ENCODE measurements at regions not wholly inside any gene's neighbourhood (a gene's known extent, or its start where the extent isn't known, plus 50 kb on each side); places are given as distances from the start of the nearest gene placed in this dataset.

DNA sequence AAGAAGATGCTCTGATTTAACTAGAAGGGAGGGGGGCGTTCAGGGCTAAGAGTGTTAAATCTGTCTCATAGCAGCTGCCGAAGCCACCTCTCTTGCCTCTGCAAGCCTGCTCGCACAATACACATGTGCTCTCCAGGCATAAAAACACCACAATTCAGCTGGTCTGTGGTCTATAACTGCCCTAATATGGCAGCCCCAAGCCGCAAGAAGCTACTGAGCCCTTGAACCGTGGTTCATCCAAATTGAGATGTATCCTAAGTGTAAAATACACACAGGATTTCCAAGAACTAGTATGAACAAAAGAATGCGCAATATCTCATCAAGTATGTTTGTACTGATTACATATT, 70.8 kb upstream of the FGFR2 start:
- Histone ChIP-seq H2BK120ac (ENCODE audit: low read depth, low read length) (no peak overlapping the region), H3K9me3 (ENCODE audit: control insufficient read depth, insufficient read depth, low read length) (peaks cover 8% of the 10 kb centered on the region), H3K4me3 (ENCODE audit: insufficient read depth, low read depth, low read length) (no peak overlapping the region), H3K4ac (ENCODE audit: low read depth, low read length) (no peak overlapping the region), H3K18ac (ENCODE audit: low read depth, low read length) (no peak overlapping the region), H2BK15ac (ENCODE audit: low read depth, low read length) (no peak overlapping the region), H3K4me2 (ENCODE audit: low read depth, low read length) (no peak overlapping the region), H4K5ac (ENCODE audit: low read depth, low read length) (no peak overlapping the region), H2BK5ac (ENCODE audit: low read depth, low read length, poor library complexity, severe bottlenecking) (no peak overlapping the region), H2AFZ (replicated peaks; ENCODE audit: low read length, poor library complexity) (no peak overlapping the region), H3K9me1 (ENCODE audit: insufficient read depth, low read length) (no peaks in the 10 kb centered on the region), H3K36me3 (ENCODE audit: control insufficient read depth, insufficient read depth, low read length) (no peaks in the 10 kb centered on the region), H3K27ac (ENCODE audit: insufficient read depth, low read length) (no peak overlapping the region), H4K8ac (ENCODE audit: low read depth in 2 of 2, low read length in 2 of 2) (no peak overlapping the region), H3K14ac (replicated peaks; ENCODE audit: low read depth, low read length) (no peak overlapping the region), H3K27me3 (ENCODE audit: control insufficient read depth, insufficient read depth, low read length) (no peaks in the 10 kb centered on the region), H3K9ac (ENCODE audit: low read depth, low read length) (no peak overlapping the region), H4K20me1 (ENCODE audit: insufficient read depth, low read length) (no peaks in the 10 kb centered on the region), H2AK5ac (ENCODE audit: low read depth, low read length) (no peak overlapping the region), H2BK20ac (ENCODE audit: low read depth, low read length) (no peak overlapping the region), H3K23ac (ENCODE audit: low read depth, low read length) (no peak overlapping the region), H2AK9ac (replicated peaks; ENCODE audit: low read depth, low read length, poor library complexity) (no peak overlapping the region), H3K79me1 (ENCODE audit: low read depth in 1 of 2, low read length in 2 of 2) (no peaks in the 10 kb centered on the region), H3K56ac (ENCODE audit: extremely low read depth, insufficient read depth, low read length) (no peak overlapping the region), H4K91ac (ENCODE audit: insufficient read depth, low read depth, low read length) (no peak overlapping the region), H3K4me1 (ENCODE audit: control insufficient read depth, insufficient read depth, low read length) (no peaks in the 10 kb centered on the region)
- no CpG with 5 or more reads among the region's 6 CpGs for WGBS, 2 experiments (ENCODE audit: extremely low coverage in 2 of 2, insufficient read length in 1 of 2)
- ChIA-PET CTCF (no interaction called here), POLR2A (ENCODE audit: unreplicated experiment) (no interaction called here)
- intact Hi-C loops (cut with micrococcal nuclease), result no loop called here
- dilution Hi-C loops (cut with HindIII; ENCODE audit: low sequenced_read_pairs, unreplicated experiment), result no loop called here
- DNase-seq (no peak), ATAC-seq (ENCODE audit: low read depth) (no peak)
- TF ChIP-seq MAFK (IDR thresholded peaks at IDR 0.05; ENCODE audit: low read depth, low read length) (no peak), RAD21 (IDR thresholded peaks at IDR 0.05; ENCODE audit: low read length) (no peak), MXI1 (IDR thresholded peaks at IDR 0.05; ENCODE audit: borderline replicate concordance, low read depth, low read length) (no peak), RFX5 (IDR thresholded peaks at IDR 0.05; ENCODE audit: low read depth, low read length) (no peak), CTCF (conservative IDR thresholded peaks at IDR 0.05; ENCODE audit: low read depth, low read length) (no peak), RCOR1 (IDR thresholded peaks at IDR 0.05; ENCODE audit: insufficient replicate concordance, low read length) (no peak), CEBPB (IDR thresholded peaks at IDR 0.05; ENCODE audit: low read depth, low read length) (no peak), POLR2A (IDR thresholded peaks at IDR 0.05; ENCODE audit: low read depth, low read length) (no peak), USF2 (IDR thresholded peaks at IDR 0.05; ENCODE audit: low read depth, low read length) (no peak), BHLHE40 (IDR thresholded peaks at IDR 0.05; ENCODE audit: low read depth, low read length) (no peak), CHD1 (IDR thresholded peaks at IDR 0.05; ENCODE audit: low read depth, low read length) (no peak), MAZ (IDR thresholded peaks at IDR 0.05; ENCODE audit: borderline replicate concordance, low read depth, low read length) (no peak), SMC3 (IDR thresholded peaks at IDR 0.05; ENCODE audit: low read depth, low read length) (no peak), FOS (IDR thresholded peaks at IDR 0.05; ENCODE audit: low read depth, low read length) (no peak), NFE2L2 (IDR thresholded peaks at IDR 0.05; ENCODE audit: low read depth, low read length) (no peak), ELK1 (IDR thresholded peaks at IDR 0.05; ENCODE audit: borderline replicate concordance, low read depth, low read length) (no peak)
- no TSS peak for BruUV-seq (replicated peaks)
- in situ Hi-C loops (cut with MboI; ENCODE audit: low sequenced_read_pairs), result no loop called here

Measured in IMR-90 (cell line).